HCT116 (cell line): ENCODE measurements at regions not wholly inside any gene's neighbourhood (a gene's known extent, or its start where the extent isn't known, plus 50 kb on each side); places are given as distances from the start of the nearest gene placed in this dataset.

ENCODE experiments used
- ATF3 ChIP-seq: IDR thresholded peaks from 2 replicates; pipeline ENCODE4 v1.6.1; 2012
- CTCF ChIP-seq, 3 experiments: fragments of 200-600 bp in 1 of 3; sonication (generic) in 1 of 3; IDR thresholded peaks in 2 of 3; conservative IDR thresholded peaks in 1 of 3; 2 replicates each; pipeline ENCODE4 v1.5.1; 2012 to 2017; ENCODE audit warnings: low read depth in 2 of 3, low read length in 2 of 3, antibody characterized with exemption in 1 of 3, borderline replicate concordance in 1 of 3, control low read depth in 1 of 3, mild to moderate bottlenecking in 1 of 3, mixed read lengths in 1 of 3, mixed run types in 1 of 3, moderate library complexity in 1 of 3; ENCODE audit not compliant: insufficient read depth in 1 of 3
- JUND ChIP-seq: IDR thresholded peaks from 2 replicates; pipeline ENCODE4 v1.6.1; 2012
- RAD21 ChIP-seq: IDR thresholded peaks from 2 replicates; pipeline ENCODE4 v1.6.1; 2012; ENCODE audit warnings: low read depth, mild to moderate bottlenecking
- SRF ChIP-seq: IDR thresholded peaks from 2 replicates; pipeline ENCODE4 v1.6.1; 2012; ENCODE audit warnings: low read depth

- TF ChIP-seq SRF = no peak
- TF ChIP-seq ATF3 = no peak
- no peak for TF ChIP-seq RAD21
- no peak for TF ChIP-seq CTCF (IDR thresholded peaks at IDR 0.05 in 2 of 3, conservative IDR thresholded peaks at IDR 0.05 in 1 of 3; ENCODE audit: borderline replicate concordance in 1 of 3, insufficient read depth in 1 of 3, low read depth in 2 of 3, low read length in 2 of 3)
- TF ChIP-seq JUND = no peak
Measured at GRCh38 chr3:160053048-160053391, 64.4 kb downstream of the IL12A start.
